Bronchial epithelial cell (primary cell): ENCODE measurements at regions not wholly inside any gene's neighbourhood (a gene's known extent, or its start where the extent isn't known, plus 50 kb on each side); places are given as distances from the start of the nearest gene placed in this dataset.

Source experiments
- DNase-seq: peaks from one replicate; pipeline ENCODE4 v3.0.0-alpha.2; 2010; ENCODE audit warnings: low read depth
- FAIRE-seq: peaks from 2 replicates; lab custom pipeline; 2011; peaks lifted over from hg19 to GRCh38; lab: Jason Lieb, UNC
- H3K27me3 ChIP-seq: 2 replicates; pipeline ENCODE4 v1.5.1; 2011; ENCODE audit warnings: low read length; ENCODE audit not compliant: control insufficient read depth, insufficient read depth
- H3K36me3 ChIP-seq: 2 replicates; pipeline ENCODE4 v1.5.1; 2011; ENCODE audit warnings: low read length; ENCODE audit not compliant: control insufficient read depth, insufficient read depth
- H3K4me3 ChIP-seq: 2 replicates; pipeline ENCODE4 v1.5.1; 2011; ENCODE audit warnings: mild to moderate bottlenecking, low read depth, low read length, control low read depth
- TF ChIP-seq, protein P1 (sequence below): IDR thresholded peaks from 2 replicates; pipeline ENCODE4 v1.5.1; 2011; ENCODE audit warnings: mild to moderate bottlenecking, moderate library complexity, low read length, control low read depth, inconsistent platforms; ENCODE audit not compliant: insufficient read depth, severe bottlenecking

DNA sequence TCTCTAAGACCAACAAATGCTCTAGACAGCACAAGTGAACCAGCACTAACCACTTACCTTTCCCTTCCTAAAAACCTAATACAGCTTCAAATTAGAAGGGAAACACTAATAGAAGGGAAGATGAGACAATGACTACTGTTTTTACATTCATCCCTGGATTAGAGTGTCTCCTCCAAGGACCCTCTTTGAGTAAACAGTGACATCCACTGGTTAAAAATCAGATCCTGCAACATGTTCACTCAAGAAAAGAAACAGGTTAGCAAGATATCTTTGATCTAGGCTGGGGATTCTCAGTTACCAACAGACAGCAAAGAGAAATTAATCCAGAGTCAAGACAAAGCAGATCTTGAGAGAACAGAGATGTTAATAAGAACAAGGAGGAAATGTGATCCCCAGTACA, 177.7 kb upstream of the GHITM start:
- DNase-seq (no peak), FAIRE-seq (no peak)
- Histone ChIP-seq H3K36me3 (no peaks in the 10 kb centered on the region), H3K27me3 (no peaks in the 10 kb centered on the region), H3K4me3 (no peak overlapping the region)
- TF ChIP-seq, protein P1, sequence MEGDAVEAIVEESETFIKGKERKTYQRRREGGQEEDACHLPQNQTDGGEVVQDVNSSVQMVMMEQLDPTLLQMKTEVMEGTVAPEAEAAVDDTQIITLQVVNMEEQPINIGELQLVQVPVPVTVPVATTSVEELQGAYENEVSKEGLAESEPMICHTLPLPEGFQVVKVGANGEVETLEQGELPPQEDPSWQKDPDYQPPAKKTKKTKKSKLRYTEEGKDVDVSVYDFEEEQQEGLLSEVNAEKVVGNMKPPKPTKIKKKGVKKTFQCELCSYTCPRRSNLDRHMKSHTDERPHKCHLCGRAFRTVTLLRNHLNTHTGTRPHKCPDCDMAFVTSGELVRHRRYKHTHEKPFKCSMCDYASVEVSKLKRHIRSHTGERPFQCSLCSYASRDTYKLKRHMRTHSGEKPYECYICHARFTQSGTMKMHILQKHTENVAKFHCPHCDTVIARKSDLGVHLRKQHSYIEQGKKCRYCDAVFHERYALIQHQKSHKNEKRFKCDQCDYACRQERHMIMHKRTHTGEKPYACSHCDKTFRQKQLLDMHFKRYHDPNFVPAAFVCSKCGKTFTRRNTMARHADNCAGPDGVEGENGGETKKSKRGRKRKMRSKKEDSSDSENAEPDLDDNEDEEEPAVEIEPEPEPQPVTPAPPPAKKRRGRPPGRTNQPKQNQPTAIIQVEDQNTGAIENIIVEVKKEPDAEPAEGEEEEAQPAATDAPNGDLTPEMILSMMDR = no peak

DNA sequence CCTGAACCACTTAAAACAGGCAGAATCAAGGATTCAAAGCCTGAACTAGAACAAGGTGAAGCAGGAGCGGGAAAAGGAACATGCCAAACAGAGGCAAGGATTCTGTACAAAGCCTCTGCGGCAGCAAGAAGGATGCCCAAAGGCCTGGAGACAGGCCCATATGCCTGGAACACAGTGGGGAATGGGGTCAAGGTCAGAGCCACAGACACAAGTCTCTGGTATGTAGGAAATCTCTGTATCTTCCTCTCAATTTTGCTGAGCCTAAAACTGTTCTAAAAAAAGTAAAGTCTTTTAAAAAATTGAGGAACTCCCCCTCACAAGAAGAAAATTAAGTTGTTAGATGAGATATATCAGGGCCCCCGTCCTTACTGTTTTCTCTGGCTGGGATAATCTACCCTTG, 175.9 kb upstream of the GHITM start:
- FAIRE-seq = no peak

DNA sequence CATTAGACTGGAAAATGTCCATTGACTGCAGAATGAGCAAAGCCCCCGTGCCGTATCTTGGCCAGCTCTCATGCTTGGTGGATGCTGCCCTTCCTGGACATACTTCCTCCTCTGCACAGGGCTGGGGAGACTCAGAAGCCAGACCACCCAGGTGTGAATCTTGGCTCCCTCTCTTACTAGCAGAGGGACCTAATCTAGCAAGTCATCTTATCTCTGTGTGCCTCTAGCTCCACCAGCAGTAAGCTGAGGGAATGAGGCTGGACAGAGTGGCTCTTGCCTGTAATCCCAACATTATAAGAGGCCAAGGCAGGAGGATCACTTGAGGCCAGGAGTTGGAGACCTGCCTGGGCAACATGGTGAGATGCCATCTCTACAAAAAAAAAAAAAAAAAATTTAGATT, 173.8 kb upstream of the GHITM start:
- H3K4me3 ChIP-seq = no peak overlapping the region
- DNase-seq (no peak), FAIRE-seq (no peak)
- TF ChIP-seq, protein P1 = no peak
- H3K36me3 ChIP-seq = no peaks in the 10 kb centered on the region
- no peaks in the 10 kb centered on the region for H3K27me3 ChIP-seq

More for the DNA sequence above, 175.9 kb upstream of the GHITM start:
- Histone ChIP-seq H3K36me3 (no peaks in the 10 kb centered on the region), H3K4me3 (no peak overlapping the region), H3K27me3 (no peaks in the 10 kb centered on the region)
- TF ChIP-seq, protein P1 = no peak
- no peak for DNase-seq

DNA sequence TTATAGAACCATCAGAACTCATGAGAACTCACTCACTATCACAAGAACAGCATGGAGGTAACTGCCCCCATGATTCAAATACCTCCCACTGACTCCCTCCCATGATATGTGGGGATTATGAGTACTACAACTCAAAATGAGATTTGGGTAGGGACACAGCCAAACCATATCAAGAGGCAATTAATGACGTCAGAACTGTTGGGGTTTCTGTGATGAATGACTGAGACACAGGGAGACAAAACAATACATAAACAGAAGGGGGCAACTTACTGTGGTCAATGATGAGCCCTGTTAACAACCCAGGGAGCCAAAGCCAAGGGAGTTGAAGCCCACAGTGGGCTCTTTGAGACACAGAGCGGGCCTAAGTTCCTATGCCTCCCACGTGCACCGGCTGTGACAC, 171.3 kb upstream of the GHITM start:
- Histone ChIP-seq H3K36me3 (no peaks in the 10 kb centered on the region), H3K27me3 (no peaks in the 10 kb centered on the region), H3K4me3 (no peak overlapping the region)
- DNase-seq (no peak), FAIRE-seq (no peak)
- TF ChIP-seq, protein P1 = no peak

DNA sequence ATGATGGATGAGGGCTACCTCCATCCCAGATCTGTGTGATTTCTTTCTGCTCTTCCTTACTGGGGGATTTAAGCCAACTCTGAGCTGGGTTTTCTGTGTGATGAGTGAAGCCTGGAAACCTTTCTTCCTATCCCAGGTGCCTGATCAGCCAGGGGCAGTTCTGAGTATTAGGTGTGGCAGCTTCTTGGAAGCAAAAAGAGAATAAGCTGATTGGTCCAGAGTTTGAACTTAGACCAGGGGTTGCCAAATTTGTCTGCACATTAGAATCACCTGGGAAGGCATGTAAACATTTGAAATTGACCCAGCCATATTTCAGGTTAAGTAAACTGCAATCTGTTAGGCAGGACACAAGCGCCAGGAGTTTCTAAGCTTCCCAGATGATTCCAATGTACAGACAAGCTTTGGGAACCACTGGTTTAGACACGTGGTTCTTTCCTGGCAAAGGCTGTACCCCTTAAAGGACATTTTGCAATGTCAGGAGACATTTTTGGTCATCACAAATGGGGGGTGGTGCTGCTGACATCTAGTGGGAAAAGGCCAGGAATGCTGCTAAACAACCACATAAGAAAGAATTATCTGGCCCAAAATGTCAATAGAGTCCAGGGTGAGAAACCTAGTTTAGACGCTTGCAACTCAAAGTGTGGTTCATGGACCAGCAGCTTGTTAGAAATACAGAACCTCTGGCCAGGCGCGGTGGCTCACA, 160.5 kb upstream of the GHITM start:
- no peak for DNase-seq
- H3K4me3 ChIP-seq = no peak overlapping the region
- TF ChIP-seq, protein P1 = no peak
- H3K27me3 ChIP-seq = no peaks in the 10 kb centered on the region
- FAIRE-seq = no peak
- no peaks in the 10 kb centered on the region for H3K36me3 ChIP-seq

DNA sequence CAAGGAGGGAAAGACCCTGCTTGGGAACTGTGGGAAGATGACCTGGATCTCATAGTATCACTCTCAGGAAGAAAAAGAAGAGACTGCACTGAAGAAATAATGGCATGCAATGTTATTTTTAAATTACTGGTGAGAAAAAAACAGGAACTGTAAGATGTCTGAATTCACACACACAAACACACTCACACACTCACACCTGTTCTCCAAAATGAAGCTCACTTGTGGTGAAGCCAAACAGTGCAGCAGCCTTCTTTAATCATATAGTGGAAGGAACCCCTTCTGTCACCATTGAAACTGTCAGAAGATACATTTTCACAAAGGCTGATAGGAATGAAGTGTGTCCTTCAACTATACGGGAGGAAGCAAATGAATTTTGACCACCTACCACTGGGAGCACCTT, 156.5 kb upstream of the GHITM start:
- Histone ChIP-seq H3K27me3 (no peaks in the 10 kb centered on the region), H3K36me3 (no peaks in the 10 kb centered on the region), H3K4me3 (no peak overlapping the region)
- TF ChIP-seq, protein P1 = no peak
- FAIRE-seq = no peak
- no peak for DNase-seq
